HS-27A (cell line): ENCODE measurements at regions not wholly inside any gene's neighbourhood (a gene's known extent, or its start where the extent isn't known, plus 50 kb on each side); places are given as distances from the start of the nearest gene placed in this dataset.
"Not testable (repeated sequence)": the region's sequence is repeated elsewhere in the genome, so short reads cannot be mapped to it uniquely, and the experiment has no call there.

ENCODE experiments used
- DNase-seq: peaks from one replicate; pipeline ENCODE4 v3.0.0-alpha.2; 2012; ENCODE audit warnings: low read depth, missing footprints

- no peak for DNase-seq
These were observed 1142.7 kb upstream of the SLC39A10 start for GRCh38 chr2:194514281-194514680.

DNA sequence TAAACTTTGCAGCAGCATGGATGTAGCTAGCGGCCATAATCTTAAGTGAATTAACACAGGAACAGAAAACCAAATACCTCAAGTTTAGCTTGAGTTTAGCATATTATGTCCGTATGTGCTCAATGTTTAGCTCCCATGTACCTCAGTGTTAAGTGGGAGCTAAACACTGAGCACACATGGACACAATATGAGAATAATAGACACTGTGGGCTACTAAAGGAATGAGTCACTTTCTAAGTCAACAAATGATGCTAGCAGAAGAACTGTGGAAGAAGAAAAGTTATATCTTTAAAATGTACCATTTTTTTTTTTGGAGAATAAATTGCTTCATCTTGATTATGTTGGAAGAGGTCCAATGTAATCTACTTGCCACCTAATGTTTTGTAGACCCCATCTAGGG lies 1146.0 kb upstream of the SLC39A10 start:
- DNase-seq = not testable (repeated sequence)

DNA sequence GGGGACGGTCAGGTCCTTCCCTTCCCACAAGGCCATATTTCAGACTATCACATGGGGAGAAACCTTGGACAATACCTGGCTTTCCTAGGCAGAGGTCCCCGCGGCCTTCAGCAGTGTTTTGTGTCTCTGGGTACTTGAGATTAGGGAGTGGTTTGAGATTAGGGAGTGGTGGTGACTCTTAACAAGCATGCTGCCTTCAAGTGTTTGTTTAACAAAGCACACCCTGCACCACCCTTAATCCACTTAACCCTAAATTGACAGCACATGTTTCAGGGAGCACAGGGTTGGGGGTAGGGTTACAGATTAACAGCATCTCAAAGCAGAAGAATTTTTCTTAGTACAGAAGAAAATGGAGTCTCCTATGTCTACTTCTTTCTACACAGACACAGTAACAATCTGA lies 1152.2 kb upstream of the SLC39A10 start:
- DNase-seq = not testable (repeated sequence)

- no peak for DNase-seq
These were observed 1162.0 kb upstream of the SLC39A10 start for GRCh38 chr2:194495046-194495445.

- DNase-seq = no peak
These were observed 1162.6 kb upstream of the SLC39A10 start for GRCh38 chr2:194494401-194494800.

DNA sequence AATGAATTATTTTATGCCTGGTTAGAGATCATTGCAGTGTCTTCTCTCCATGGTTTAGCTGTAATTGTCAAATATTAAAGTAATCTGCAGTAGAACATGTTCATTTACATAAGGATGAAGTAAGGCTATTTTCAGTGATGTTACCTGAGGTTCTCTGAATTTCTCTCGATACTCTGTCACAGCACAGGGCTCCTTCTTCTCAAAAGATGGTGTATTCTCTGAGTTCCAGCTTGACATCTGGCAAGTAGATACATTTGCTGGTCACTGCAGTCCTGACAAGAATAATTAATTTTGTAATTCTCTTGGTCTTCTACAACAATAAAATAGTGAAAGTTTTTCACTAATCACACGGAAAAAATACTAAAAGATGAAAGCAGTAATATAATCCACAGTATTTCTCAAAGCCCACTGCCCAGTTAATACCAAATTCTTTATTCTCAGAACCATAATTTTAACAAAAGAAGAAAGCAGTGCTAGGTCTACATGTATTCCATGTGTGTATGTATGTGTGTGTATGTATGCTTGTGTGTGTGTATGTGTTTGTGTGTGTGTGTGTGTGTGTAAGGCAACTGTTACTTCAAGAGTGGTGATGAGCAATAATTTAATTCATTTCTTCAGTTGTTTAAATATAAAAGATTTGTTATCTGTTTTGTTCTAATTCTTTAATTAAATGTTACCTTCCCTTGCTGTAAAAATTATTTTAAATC lies 1165.5 kb upstream of the SLC39A10 start:
- DNase-seq = no peak

- no peak for DNase-seq
These were observed 1170.7 kb upstream of the SLC39A10 start for GRCh38 chr2:194486326-194486725.

- DNase-seq = no peak
These were observed 1174.0 kb upstream of the SLC39A10 start for GRCh38 chr2:194483041-194483440.

- DNase-seq = no peak
These were observed 1191.4 kb upstream of the SLC39A10 start for GRCh38 chr2:194465641-194466040.

GRCh38 chr2:194464964-194465638 lies 1191.9 kb upstream of the SLC39A10 start:
- no peak for DNase-seq

DNA sequence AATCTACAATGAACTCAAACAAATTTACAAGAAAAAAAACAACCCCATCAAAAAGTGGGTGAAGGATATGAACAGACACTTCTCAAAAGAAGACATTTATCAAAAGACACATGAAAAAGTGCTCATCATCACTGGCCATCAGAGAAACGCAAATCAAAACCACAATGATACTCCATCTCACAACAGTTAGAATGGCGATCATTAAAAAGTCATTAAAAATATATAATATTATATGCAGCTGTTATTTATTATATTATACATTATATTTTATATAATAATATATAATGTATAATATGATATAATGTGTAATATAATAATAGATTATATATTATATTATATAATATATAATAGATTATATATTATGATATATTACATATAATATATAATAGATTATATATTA lies 1194.1 kb upstream of the SLC39A10 start:
- not testable (repeated sequence) for DNase-seq

- no peak for DNase-seq
These were observed 1201.7 kb upstream of the SLC39A10 start for GRCh38 chr2:194455358-194455757.

DNA sequence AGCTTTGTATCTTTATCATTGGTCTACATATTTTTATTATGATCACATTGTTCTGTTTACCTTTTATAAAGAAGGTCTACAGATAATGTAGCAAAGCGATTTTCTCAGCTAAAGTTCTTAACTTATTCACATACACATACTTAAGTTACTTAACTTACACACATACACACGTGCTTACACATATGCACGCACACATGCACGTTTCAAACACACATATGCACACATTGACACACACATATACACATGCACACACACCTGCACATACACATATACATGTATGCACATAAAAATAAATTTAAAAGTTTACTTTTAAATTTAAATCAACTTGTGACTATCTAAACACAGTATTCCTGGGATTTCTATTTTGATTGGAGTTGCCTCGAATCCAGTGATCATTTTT lies 1204.5 kb upstream of the SLC39A10 start:
- no peak for DNase-seq

GRCh38 chr2:194445226-194445625 lies 1211.8 kb upstream of the SLC39A10 start:
- DNase-seq = no peak

- no peak for DNase-seq
These were observed 1213.1 kb upstream of the SLC39A10 start for GRCh38 chr2:194443926-194444325.

DNA sequence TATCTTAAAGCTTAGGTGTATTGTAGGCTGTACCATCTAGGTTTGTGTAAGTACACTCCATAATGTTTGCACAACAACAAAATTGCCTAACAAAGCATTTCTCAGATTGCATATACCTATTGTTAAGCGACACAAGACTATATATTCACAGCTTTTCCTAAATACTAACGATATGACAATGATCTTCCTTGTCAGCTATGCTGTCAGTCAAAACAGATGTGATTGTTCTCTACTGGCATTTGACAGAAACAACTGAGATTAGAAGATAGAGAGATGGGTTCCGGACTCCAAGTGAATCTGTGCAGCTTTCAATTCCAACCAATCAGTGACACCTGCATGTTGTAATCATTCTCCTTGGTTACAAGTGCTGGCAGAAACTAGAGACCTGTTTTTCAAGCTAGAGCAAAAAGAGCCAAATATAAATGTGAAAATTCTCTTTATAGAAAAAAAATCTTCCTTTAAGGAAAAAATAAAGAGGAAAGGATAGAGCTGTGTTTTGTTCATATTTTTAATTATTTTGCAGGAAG lies 1232.3 kb upstream of the SLC39A10 start:
- DNase-seq = no peak

GRCh38 chr2:194411221-194411620 lies 1245.8 kb upstream of the SLC39A10 start:
- no peak for DNase-seq

DNA sequence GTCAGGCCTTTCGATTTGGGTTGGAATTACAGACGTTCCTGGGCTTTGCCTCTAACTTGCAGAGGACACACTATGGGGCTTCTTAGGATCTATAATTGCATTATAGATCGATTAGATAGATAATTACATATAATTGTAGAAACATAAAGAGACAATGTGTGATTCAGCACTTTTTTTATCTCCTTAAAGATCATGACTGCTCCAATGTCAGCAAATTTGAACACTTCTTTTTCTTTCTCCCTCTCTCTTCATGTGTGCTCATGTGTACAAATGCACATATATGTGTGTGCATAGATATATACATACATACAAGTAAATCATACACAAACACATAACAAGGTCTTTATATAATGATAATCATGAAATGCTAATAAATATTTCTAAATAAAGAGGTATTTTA lies 1261.2 kb upstream of the SLC39A10 start:
- no peak for DNase-seq

DNA sequence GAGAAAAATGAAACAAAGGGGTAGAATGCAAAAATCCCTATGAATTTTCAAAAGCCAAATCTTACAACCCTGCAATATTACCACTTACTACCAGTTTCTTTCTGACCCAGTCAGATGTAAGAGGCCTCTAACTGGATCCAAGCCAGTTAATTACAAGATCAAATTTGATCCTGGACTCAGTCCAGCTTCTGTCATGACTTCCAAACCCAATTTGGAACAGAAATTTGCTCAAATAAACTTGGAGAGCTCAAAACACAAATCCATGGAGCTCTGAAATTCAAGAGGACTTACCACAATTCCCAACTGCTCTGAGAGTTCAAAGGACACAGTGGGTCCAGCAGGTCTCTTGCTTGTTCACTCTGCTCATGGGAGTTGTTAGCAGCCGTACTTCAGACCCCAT lies 1271.7 kb upstream of the SLC39A10 start:
- DNase-seq = no peak

- DNase-seq = no peak
These were observed 1273.6 kb upstream of the SLC39A10 start for GRCh38 chr2:194383401-194383800.

DNA sequence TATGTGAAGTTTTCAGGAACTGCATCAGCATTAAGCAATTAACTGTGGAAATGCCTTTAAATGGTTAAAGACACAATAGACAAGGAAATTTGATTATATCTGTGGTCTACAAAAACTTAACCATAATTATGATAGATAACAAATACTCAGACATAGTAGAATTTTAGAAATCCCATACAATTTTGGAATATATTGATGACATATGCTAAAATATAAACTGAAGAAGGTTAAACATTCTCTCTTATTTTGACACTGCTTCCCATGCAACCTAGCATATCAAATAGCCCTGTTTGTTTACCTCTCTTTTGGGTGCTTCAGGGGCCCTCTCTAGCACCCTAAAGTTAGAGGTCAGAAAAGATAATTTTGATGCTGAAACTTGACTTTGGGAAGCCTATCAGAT lies 1274.8 kb upstream of the SLC39A10 start:
- DNase-seq = no peak

GRCh38 chr2:194380011-194380410 lies 1277.0 kb upstream of the SLC39A10 start:
- DNase-seq = no peak

GRCh38 chr2:194367390-194367789 lies 1289.6 kb upstream of the SLC39A10 start:
- not testable (repeated sequence) for DNase-seq

GRCh38 chr2:194363878-194364277 lies 1293.1 kb upstream of the SLC39A10 start:
- DNase-seq = no peak
